ENCODE measurements at regions not wholly inside any gene's neighbourhood (a gene's known extent, or its start where the extent isn't known, plus 50 kb on each side); places are given as distances from the start of the nearest gene placed in this dataset.

DNA sequence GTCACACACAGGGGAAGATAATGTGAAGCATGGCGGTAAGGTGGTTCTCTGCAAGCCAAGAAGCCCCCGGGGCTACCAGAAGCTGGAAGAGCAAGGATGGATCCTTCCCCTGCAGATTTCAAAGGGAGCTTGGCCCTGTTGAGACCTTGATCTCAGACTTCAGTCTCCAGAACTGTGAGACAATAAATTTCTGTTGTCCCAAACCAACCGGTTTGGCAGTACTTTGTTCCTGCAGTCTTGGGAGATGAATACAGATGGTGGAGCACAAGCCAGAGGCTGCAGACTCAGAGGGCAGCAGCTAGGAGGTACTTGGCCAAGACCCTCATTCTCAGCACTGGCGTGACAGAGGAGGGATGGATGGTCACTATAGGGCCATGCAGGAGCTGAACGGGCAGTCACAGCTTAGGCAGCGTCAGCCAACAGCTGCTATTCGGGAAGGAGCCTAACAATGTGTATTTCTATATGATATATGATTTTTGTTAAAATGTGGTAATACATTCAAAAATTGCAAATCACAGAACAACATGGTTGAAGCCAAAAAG, 387.3 kb downstream of the TNS3 start:
- no peaks in the 10 kb centered on the region for H3K36me3 Mint-ChIP-seq (ENCODE audit: low read depth)
- no peak for TF ChIP-seq EZH2phosphoT487 (IDR thresholded peaks at IDR 0.05; ENCODE audit: unreplicated experiment)
- no peak for TF ChIP-seq EZH2 (IDR thresholded peaks at IDR 0.05; ENCODE audit: low read depth, unreplicated experiment)
- TF ChIP-seq NANOG (IDR thresholded peaks at IDR 0.05; ENCODE audit: borderline replicate concordance) = no peak
- TF ChIP-seq ZNF331 (CRISPR knock-in tag; IDR thresholded peaks at IDR 0.05; ENCODE audit: low read depth) = no peak
- no peak for TF ChIP-seq STAT1 (IDR thresholded peaks at IDR 0.05; ENCODE audit: unreplicated experiment)
- TF ChIP-seq ETS1 (IDR thresholded peaks at IDR 0.05) = no peak
- TF ChIP-seq ZNF114 (CRISPR knock-in tag; IDR thresholded peaks at IDR 0.05) = no peak
- no peak for TF ChIP-seq CREB1 (CRISPR knock-in tag; IDR thresholded peaks at IDR 0.05; ENCODE audit: low read depth)
- TF ChIP-seq, protein P1, sequence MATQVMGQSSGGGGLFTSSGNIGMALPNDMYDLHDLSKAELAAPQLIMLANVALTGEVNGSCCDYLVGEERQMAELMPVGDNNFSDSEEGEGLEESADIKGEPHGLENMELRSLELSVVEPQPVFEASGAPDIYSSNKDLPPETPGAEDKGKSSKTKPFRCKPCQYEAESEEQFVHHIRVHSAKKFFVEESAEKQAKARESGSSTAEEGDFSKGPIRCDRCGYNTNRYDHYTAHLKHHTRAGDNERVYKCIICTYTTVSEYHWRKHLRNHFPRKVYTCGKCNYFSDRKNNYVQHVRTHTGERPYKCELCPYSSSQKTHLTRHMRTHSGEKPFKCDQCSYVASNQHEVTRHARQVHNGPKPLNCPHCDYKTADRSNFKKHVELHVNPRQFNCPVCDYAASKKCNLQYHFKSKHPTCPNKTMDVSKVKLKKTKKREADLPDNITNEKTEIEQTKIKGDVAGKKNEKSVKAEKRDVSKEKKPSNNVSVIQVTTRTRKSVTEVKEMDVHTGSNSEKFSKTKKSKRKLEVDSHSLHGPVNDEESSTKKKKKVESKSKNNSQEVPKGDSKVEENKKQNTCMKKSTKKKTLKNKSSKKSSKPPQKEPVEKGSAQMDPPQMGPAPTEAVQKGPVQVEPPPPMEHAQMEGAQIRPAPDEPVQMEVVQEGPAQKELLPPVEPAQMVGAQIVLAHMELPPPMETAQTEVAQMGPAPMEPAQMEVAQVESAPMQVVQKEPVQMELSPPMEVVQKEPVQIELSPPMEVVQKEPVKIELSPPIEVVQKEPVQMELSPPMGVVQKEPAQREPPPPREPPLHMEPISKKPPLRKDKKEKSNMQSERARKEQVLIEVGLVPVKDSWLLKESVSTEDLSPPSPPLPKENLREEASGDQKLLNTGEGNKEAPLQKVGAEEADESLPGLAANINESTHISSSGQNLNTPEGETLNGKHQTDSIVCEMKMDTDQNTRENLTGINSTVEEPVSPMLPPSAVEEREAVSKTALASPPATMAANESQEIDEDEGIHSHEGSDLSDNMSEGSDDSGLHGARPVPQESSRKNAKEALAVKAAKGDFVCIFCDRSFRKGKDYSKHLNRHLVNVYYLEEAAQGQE (IDR thresholded peaks at IDR 0.05; ENCODE audit: unreplicated experiment) = no peak
- no peaks in the 10 kb centered on the region for H3K4me1 ChIP-seq (ENCODE audit: insufficient read depth)
- H3K9me3 Mint-ChIP-seq = no peaks in the 10 kb centered on the region; the same call in 1 of the 3 replicates
- H3K36me3 ChIP-seq (ENCODE audit: insufficient read depth) = no peaks in the 10 kb centered on the region
- peaks cover 3% of the 10 kb centered on the region for H3K27me3 Mint-ChIP-seq (ENCODE audit: insufficient read depth, low read depth, poor library complexity)
- no peaks in the 10 kb centered on the region; the same call in 1 of the 2 replicates for H4K20me1 ChIP-seq (replicated peaks; ENCODE audit: insufficient read depth)
- no peak overlapping the region for H3K4me2 ChIP-seq
- no peak overlapping the region for H3K27ac ChIP-seq (ENCODE audit: low read depth)
- no peak overlapping the region for H2AFZ ChIP-seq
- DNase-seq (ENCODE audit: low spot score) (no peak), ATAC-seq (no peak)
- no peaks in the 10 kb centered on the region for H3K79me2 ChIP-seq (replicated peaks; ENCODE audit: insufficient read depth)
- no peaks in the 10 kb centered on the region for H3K27me3 ChIP-seq (ENCODE audit: insufficient read depth)
- no peaks in the 10 kb centered on the region for H3K4me1 Mint-ChIP-seq
- peaks cover 4% of the 10 kb centered on the region; the same call in 1 of the 2 replicates for H3K9me2 ChIP-seq (ENCODE audit: insufficient read depth)
- no peak overlapping the region for H3K4me3 ChIP-seq
- H3K4me3 Mint-ChIP-seq = no peak overlapping the region
- H3K27ac Mint-ChIP-seq = no peak overlapping the region
- no peaks in the 10 kb centered on the region for H3F3A ChIP-seq (replicated peaks; ENCODE audit: low read depth)

GRCh38 chr7:47192978-47193377, 388.9 kb downstream of the TNS3 start:
- Histone ChIP-seq H3K27ac (ENCODE audit: low read depth) (no peak overlapping the region), H3K4me2 (no peak overlapping the region), H3K27me3 (ENCODE audit: insufficient read depth) (no peaks in the 10 kb centered on the region), H4K20me1 (replicated peaks; ENCODE audit: insufficient read depth) (no peaks in the 10 kb centered on the region; the same call in 1 of the 2 replicates), H3K9me2 (ENCODE audit: insufficient read depth) (peaks cover 4% of the 10 kb centered on the region; the same call in 1 of the 2 replicates), H2AFZ (no peak overlapping the region), H3K4me3 (no peak overlapping the region), H3F3A (replicated peaks; ENCODE audit: low read depth) (no peaks in the 10 kb centered on the region), H3K36me3 (ENCODE audit: insufficient read depth) (no peaks in the 10 kb centered on the region), H3K79me2 (replicated peaks; ENCODE audit: insufficient read depth) (no peaks in the 10 kb centered on the region), H3K4me1 (ENCODE audit: insufficient read depth) (no peaks in the 10 kb centered on the region)
- Mint-ChIP-seq H3K4me1 (peaks cover 2% of the 10 kb centered on the region; the same call in 2 of the 3 replicates), H3K27ac (no peak overlapping the region), H3K9me3 (no peaks in the 10 kb centered on the region; the same call in 1 of the 3 replicates), H3K4me3 (no peak overlapping the region), H3K36me3 (ENCODE audit: low read depth) (no peaks in the 10 kb centered on the region), H3K27me3 (ENCODE audit: insufficient read depth, low read depth, poor library complexity) (peaks cover 2% of the 10 kb centered on the region)
- no peak for ATAC-seq
- DNase-seq (ENCODE audit: low spot score) = no peak
- TF ChIP-seq EZH2phosphoT487 (IDR thresholded peaks at IDR 0.05; ENCODE audit: unreplicated experiment) (no peak), EZH2 (IDR thresholded peaks at IDR 0.05; ENCODE audit: low read depth, unreplicated experiment) (no peak), CTCF (conservative IDR thresholded peaks at IDR 0.05; ENCODE audit: low read depth in 2 of 2) (no peak), ZNF331 (CRISPR knock-in tag; IDR thresholded peaks at IDR 0.05; ENCODE audit: low read depth) (no peak), ZNF114 (CRISPR knock-in tag; IDR thresholded peaks at IDR 0.05) (no peak), STAT1 (IDR thresholded peaks at IDR 0.05; ENCODE audit: unreplicated experiment) (no peak)
- TF ChIP-seq, protein P1 (IDR thresholded peaks at IDR 0.05; ENCODE audit: unreplicated experiment) = no peak
